ENCODE measurements at regions not wholly inside any gene's neighbourhood (a gene's known extent, or its start where the extent isn't known, plus 50 kb on each side); places are given as distances from the start of the nearest gene placed in this dataset.
"Not testable (repeated sequence)": the region's sequence is repeated elsewhere in the genome, so short reads cannot be mapped to it uniquely, and the experiment has no call there.

DNA sequence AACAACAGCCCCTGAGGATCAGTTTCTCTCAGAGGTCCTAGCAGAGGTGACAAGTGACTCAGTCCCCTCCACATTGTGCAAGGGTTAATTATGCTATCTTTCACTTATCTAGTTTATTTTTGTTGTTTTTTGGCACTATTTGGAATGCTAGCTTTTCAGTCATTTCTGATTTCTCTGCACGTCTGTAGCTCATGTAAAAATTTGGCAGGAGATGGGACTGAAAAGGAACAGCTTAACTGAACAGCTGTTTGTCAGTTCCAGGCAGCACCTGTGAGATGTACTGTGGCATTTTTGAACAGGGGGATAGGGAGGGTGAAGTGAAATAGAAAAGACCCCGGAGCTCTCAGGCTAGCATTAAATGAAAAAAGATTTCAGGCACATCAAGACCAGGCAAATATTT is 313.5 kb downstream of the SUCLA2 start:
- no peak for DNase-seq

GRCh38 chr13:47685156-47685555 is 315.9 kb downstream of the SUCLA2 start:
- DNase-seq: not testable (repeated sequence)

DNA sequence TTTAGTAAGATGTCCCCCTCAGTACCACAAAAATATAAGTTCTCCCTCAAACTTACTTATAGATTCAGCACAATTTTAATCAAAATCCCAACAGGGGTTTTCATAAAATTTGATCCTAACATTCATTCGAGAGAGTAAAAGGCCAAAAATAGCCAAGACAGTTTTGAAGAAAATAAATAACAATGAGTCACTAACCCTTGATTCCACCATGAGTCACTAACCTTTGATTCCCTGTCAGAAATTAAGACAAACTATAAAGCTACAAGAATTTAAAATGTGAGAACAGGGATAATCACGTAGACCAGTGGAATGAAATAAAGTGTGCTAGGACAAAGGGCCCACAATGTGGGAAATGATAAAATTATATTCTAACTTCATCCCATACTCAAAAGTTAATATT is 320.3 kb downstream of the SUCLA2 start:
- no peak for DNase-seq

- DNase-seq: no peak
Observed at GRCh38 chr13:47679401-47679800, 321.7 kb downstream of the SUCLA2 start.

DNA sequence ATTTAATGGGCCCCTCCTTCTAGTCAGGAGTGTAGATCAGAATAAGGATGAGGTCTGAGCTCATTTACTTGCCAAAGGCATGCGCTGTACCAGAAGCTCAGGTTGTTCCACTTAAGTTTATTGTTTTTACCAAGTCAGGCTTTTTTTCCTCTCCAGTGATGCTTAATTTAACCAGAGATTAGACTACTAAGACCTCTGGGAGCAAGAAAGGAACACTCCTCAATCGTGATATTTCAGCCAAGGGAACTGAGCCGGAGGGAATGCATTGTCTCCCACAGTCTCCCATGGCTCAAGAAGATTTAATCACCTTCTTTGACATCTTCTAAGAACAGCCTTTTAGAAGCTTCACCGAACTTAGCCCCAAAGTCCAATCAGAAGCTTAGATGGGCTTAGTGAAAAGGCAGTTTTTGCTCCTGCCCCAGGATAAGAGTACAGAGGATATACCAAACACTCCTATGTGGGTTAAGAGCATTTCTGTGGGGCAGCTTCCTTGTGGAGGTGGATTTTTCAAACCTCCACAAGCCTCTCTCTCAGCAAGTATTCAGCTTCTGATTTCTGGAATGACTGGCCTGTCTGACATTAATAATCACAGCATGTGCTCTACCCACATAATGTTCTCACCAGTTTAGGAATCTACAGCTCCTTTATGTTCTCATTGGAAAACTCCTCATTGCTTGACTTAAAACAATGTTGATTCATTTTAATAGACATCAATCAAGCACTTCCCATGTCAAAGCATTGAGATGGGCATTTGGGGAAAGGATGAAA is 322.7 kb downstream of the SUCLA2 start:
- no peak for DNase-seq

- no peak for DNase-seq
Observed at GRCh38 chr13:47675871-47676270, 325.2 kb downstream of the SUCLA2 start.

GRCh38 chr13:47673009-47673850 is 327.8 kb downstream of the SUCLA2 start:
- DNase-seq: peak; percentile 63

DNA sequence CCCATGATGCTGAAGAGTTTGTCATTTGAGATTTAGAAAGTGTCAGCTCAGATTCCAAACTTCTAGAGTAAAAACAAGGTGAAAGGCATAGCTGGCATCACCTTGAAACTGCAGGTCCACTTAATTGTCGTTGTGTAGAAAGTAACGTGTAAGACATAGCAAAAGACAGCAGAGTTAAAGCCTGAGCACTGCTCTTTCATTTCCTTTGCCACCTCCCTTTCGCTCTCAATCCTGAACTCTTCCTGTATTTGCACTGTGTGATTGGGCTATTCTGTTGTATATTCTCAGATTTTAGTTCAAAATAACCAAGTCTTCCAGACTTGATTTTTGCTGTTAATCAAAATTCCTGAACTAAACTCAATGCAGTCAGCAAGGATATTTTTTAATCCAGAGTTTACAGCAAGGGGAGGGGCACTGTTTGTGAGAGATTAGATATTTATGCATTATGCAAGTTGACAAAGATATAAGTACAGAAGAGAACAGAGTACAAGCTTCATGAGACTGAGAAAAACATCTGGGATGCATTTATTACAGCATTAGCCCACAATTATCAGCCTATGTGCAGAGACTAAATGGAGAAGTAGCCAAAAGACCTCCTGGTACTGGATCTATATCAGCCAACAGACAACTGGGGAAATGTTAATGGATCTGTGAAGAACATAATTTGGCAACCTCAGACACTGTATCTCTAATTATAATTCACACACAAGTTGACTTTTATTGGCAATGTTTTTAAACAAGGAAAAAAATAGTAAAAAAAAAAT is 328.6 kb downstream of the SUCLA2 start:
- DNase-seq: no peak

DNA sequence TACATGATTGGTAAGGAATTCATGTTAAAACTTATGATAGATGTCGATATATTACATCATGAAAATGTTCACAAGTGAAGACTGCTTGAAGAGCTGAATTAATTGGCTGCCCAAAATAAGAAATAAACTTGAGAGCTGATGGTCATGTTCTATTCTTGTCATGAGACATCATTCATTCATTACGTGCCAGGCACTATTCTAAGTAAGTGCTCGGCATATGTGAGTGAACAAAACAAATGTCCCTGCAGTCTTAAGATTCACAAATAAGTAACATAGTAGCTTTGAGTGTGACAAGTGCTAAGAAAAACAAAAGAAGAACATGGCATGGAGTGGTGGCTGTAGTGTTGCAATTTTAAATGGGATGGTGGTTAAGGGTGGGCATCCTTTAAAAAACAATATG is 329.3 kb downstream of the SUCLA2 start:
- DNase-seq: peak; percentile 46

GRCh38 chr13:47665043-47665442 is 336.0 kb downstream of the SUCLA2 start:
- DNase-seq: no peak

GRCh38 chr13:47661076-47661475 is 340.0 kb downstream of the SUCLA2 start:
- no peak for DNase-seq

DNA sequence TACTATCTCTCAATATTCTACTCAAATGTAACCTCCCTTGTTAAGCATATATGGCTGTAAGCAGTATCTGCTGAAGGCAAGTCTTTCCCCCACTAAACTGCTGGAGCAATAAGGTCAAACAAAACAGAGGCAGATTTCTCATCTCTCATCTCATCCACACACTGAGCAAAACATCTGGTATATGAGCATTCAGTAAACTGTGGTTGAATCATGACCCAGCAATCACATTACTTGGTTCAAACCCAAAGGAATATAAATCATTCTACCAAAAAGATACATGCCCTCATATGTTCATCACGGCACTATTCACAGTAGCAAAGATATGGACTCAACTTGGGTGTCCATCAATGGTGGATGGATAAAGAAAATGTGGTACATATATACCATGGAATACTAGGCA is 344.4 kb downstream of the SUCLA2 start:
- DNase-seq: no peak

- DNase-seq: no peak
Observed at GRCh38 chr13:47650209-47650608, 350.9 kb downstream of the SUCLA2 start.

GRCh38 chr13:47647001-47647400 is 354.1 kb downstream of the SUCLA2 start:
- no peak for DNase-seq

- no peak for DNase-seq
Observed at GRCh38 chr13:47646298-47646697, 354.8 kb downstream of the SUCLA2 start.

GRCh38 chr13:47639738-47640447 is 361.2 kb downstream of the SUCLA2 start:
- DNase-seq: no peak

DNA sequence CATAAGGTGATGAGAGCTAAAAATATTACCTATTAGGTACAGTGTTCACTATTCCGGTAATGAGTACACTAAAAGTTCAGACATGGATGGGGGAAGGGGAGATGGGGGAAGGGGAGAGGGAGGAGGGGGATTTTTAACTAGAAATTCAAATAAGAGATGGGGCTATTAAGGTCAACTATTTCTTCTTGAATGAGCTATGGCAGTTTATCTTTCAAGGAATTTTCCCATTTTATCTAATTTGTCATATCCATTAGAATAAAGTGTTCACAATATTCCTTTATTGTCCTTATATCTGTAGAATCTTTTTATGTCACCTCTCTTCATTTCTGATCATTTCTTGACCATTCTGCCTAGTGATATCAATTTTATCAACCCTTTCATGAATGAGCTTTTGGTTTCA is 362.4 kb downstream of the SUCLA2 start:
- DNase-seq: no peak

- peak; percentile 11 for DNase-seq
Observed at GRCh38 chr13:47632311-47632710, 368.8 kb downstream of the SUCLA2 start.

DNA sequence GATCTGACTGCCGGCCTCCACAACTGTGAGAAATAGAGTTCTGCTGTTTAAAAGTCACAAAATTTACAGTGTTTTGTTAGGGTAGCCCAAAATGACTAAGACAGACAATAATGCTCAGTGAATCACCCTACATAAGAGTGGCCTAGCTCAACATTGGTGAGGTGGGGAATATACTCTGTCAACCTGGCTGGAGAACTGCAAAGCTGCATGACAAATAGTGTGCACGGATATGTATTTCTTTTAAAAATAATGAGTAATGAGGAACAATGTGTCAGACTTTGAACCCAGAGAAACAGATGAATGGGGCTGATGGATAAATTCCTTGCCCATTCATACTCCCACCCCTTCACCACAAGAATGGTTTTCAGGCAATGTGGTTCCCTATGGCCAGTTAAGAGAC is 372.4 kb downstream of the SUCLA2 start:
- no peak for DNase-seq

GRCh38 chr13:47623862-47624261 is 377.2 kb downstream of the SUCLA2 start:
- DNase-seq: no peak

DNA sequence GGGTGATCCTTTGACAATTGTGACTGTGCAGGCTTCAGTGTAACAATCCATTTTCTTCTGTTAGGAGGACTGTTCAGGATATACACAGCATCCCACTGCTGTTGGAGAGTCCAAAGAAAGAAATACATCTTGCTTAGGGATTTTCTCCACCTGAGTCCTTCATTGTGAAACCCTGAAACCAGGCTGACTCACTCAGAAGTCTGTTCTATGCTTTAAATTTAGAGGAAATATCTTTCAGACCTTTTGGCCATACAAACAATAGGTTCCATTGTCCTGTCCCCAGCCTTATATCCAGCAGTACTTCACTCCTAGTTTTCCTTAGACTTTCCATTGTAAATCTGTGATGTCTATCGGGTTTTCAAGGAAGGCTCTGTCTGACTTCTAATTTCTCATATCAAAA is 379.1 kb downstream of the SUCLA2 start:
- DNase-seq: peak; percentile 65

GRCh38 chr13:47611664-47612288 is 389.3 kb downstream of the SUCLA2 start:
- DNase-seq: no peak
